ENCODE measurements at regions not wholly inside any gene's neighbourhood (a gene's known extent, or its start where the extent isn't known, plus 50 kb on each side); places are given as distances from the start of the nearest gene placed in this dataset.

GRCh38 chr18:59068276-59069071 lies 71.2 kb upstream of the SEC11C start (continued):
- TF ChIP-seq PATZ1 (CRISPR knock-in tag; IDR thresholded peaks at IDR 0.05; ENCODE audit: borderline replicate concordance): no peak
- no peak for TF ChIP-seq ZC3H10 (CRISPR knock-in tag; IDR thresholded peaks at IDR 0.05)
- TF ChIP-seq RARB (CRISPR knock-in tag; IDR thresholded peaks at IDR 0.05): no peak
- no peak for TF ChIP-seq ZFP3 (CRISPR knock-in tag; IDR thresholded peaks at IDR 0.05)

GRCh38 chr18:59070181-59070912 lies 69.3 kb upstream of the SEC11C start:
- no peak for TF ChIP-seq ZNF565 (CRISPR knock-in tag; conservative IDR thresholded peaks at IDR 0.05; ENCODE audit: low read depth)
- TF ChIP-seq TSHZ2 (CRISPR knock-in tag; IDR thresholded peaks at IDR 0.05): no peak
- TF ChIP-seq ZFP3 (CRISPR knock-in tag; IDR thresholded peaks at IDR 0.05): no peak
- peak; percentile 97 for ATAC-seq

DNA sequence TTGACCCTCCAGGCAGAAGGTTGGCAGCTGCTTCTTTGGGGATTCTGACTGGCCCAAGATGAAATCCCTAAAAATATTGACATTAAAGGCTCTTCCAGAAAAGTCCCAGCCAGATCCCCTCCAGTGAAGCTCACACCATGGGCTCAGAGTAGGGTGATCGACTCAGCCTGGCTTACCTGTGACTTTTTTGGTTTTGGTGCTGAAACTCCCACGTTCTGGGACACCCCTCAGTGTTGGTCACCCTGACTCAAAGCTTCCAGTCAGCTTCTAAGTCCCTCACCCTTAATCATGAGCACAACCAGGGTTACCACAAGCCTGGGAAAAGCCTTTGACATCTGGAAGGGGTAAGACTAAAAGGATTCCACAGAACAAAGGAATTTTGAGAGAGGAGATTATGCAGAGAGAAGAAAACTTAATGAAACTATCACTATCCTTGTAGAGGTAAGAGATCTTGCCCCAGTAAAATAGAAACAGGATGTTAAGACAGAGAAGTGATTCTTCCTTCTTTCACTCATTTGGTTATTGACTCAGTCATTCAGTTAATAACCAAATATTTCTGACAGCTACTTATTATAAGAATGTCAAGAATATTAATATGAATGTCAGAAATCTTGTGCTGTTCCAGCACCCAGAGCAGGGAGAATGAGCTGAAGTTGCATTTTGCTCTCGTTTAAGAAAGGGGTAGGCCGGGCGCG lies 66.8 kb upstream of the SEC11C start:
- ATAC-seq: no peak
- TF ChIP-seq SNAI2 (CRISPR knock-in tag; IDR thresholded peaks at IDR 0.05): no peak
- no peak for TF ChIP-seq ZC3H10 (CRISPR knock-in tag; IDR thresholded peaks at IDR 0.05)
- TF ChIP-seq ISL1 (CRISPR knock-in tag; IDR thresholded peaks at IDR 0.05): no peak
- TF ChIP-seq, protein P1, sequence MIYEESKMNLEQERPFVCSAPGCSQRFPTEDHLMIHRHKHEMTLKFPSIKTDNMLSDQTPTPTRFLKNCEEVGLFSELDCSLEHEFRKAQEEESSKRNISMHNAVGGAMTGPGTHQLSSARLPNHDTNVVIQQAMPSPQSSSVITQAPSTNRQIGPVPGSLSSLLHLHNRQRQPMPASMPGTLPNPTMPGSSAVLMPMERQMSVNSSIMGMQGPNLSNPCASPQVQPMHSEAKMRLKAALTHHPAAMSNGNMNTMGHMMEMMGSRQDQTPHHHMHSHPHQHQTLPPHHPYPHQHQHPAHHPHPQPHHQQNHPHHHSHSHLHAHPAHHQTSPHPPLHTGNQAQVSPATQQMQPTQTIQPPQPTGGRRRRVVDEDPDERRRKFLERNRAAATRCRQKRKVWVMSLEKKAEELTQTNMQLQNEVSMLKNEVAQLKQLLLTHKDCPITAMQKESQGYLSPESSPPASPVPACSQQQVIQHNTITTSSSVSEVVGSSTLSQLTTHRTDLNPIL (CRISPR knock-in tag; IDR thresholded peaks at IDR 0.05; ENCODE audit: low read depth): no peak
- no peak for TF ChIP-seq PATZ1 (CRISPR knock-in tag; IDR thresholded peaks at IDR 0.05; ENCODE audit: borderline replicate concordance)
- TF ChIP-seq TCF4 (CRISPR knock-in tag; IDR thresholded peaks at IDR 0.05; ENCODE audit: borderline replicate concordance): no peak
- TF ChIP-seq GLIS3 (CRISPR knock-in tag; IDR thresholded peaks at IDR 0.05): no peak
- no peak for TF ChIP-seq ZNF70 (CRISPR knock-in tag; IDR thresholded peaks at IDR 0.05)
- no peak for TF ChIP-seq ESRRG (CRISPR knock-in tag; IDR thresholded peaks at IDR 0.05)
- TF ChIP-seq ZNF8 (CRISPR knock-in tag; IDR thresholded peaks at IDR 0.05): no peak
- TF ChIP-seq ZNF565 (CRISPR knock-in tag; conservative IDR thresholded peaks at IDR 0.05; ENCODE audit: low read depth): no peak
- no peak for TF ChIP-seq TOX (CRISPR knock-in tag; IDR thresholded peaks at IDR 0.05; ENCODE audit: borderline replicate concordance)
- no peak for TF ChIP-seq OSR1 (CRISPR knock-in tag; IDR thresholded peaks at IDR 0.05)
- TF ChIP-seq BACH2 (CRISPR knock-in tag; IDR thresholded peaks at IDR 0.05; ENCODE audit: borderline replicate concordance): no peak
- TF ChIP-seq PPARA (CRISPR knock-in tag; IDR thresholded peaks at IDR 0.05; ENCODE audit: borderline replicate concordance): no peak
- TF ChIP-seq ARNTL (CRISPR knock-in tag; IDR thresholded peaks at IDR 0.05; ENCODE audit: borderline replicate concordance, low read depth): no peak

All from SK-N-SH treated with all-trans-retinoic acid at 6 μM for 48 hours (cell line).